Glomerular visceral epithelial cell (primary cell): ENCODE measurements at regions not wholly inside any gene's neighbourhood (a gene's known extent, or its start where the extent isn't known, plus 50 kb on each side); places are given as distances from the start of the nearest gene placed in this dataset.

Experiments
- DNase-seq: peaks from one replicate; pipeline ENCODE4 v3.0.0-alpha.2; 2016; ENCODE audit errors: extremely low spot score

DNA sequence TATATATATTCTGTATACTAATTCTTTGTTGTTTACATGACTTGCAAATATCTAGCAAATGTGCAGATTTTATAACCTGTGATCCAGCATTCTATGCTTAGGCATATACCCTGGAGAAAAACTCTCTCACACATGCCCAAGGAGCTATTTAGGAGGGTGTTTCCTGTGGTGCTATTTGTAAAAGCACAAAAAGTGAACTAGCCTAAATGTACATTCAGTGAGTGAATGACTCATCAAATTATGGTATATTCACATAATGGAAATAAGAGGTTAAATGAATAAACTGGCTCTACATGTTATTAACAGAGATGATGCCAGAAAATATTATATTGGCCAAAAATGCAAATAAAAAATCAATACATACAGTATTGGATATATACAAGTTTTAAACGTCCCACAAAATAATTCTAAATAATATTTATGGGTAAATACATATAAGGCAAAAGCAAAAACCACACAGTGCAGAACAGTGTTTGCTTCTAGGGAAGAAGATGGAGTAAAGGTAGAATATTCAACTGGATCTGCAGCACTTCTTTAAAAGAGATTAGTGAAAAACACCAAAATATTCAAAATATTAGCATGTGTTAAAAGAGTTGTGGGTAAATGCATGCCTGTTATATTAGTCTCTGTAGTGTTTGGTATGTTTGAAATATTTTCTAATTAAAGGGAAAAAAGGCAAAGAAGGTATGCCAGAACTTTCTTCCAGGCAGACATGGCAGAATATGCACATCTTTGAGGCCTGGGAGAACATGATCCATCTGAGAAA, 344.7 kb downstream of the KLF5 start:
- DNase-seq, result no peak

DNA sequence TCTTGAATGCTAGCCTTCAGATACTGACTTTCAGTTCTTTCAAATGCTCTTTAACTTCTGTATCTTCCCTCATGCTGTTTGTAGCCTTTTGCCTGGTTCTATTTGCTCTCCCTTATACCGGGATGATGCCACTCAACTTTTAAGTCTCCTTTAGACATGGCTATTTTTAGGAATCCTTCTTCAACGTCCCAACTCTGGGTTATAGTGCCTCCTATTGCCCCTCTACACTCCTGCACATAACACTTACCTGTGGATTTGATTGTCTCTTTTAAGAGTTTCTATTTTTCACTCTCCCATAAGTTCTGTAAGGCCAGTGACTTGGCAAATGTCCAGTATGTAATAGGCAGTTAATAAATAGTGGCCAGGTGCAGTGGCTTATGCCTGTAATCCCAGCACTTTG, 343.0 kb downstream of the KLF5 start:
- DNase-seq, result no peak

DNA sequence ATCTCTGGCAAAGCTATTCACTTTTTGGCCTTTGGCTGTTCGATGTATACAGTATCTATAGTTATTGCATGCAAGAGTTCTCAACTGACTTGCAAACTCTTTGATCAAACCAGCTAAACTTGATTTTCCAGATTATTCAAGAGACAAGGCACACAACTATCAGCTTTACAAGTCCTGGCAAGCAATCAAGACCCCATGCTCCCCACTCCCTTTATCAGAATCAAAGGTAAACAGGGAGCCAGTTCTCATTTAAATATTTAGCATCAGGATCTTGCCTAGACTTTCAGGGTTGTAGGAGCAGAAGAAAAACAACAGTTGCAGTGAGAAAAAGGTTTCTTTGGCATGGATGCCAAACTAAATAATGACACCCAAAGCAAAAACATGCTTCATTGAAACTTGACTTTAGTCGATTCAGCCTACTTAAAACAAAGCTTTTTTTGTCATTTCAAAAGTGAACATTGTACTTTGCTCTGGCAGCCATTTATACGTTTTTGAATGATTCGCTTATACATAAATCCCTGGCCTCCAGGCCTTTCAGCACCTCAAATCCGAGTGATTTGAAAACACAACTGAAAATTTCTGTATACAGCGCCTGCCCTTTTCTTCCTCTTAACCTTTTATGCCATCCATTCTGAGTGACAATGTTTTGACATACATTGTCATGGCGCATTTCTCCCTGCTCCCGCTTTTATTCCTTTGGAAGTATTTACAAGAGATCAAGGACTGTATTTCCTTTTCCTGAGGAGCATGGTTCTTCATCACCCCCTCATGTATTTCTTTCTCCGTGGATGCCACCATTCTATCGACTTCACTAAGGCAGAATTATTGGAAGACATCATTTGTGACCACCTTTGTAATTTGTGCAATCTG, 340.8 kb downstream of the KLF5 start:
- DNase-seq, result no peak

DNA sequence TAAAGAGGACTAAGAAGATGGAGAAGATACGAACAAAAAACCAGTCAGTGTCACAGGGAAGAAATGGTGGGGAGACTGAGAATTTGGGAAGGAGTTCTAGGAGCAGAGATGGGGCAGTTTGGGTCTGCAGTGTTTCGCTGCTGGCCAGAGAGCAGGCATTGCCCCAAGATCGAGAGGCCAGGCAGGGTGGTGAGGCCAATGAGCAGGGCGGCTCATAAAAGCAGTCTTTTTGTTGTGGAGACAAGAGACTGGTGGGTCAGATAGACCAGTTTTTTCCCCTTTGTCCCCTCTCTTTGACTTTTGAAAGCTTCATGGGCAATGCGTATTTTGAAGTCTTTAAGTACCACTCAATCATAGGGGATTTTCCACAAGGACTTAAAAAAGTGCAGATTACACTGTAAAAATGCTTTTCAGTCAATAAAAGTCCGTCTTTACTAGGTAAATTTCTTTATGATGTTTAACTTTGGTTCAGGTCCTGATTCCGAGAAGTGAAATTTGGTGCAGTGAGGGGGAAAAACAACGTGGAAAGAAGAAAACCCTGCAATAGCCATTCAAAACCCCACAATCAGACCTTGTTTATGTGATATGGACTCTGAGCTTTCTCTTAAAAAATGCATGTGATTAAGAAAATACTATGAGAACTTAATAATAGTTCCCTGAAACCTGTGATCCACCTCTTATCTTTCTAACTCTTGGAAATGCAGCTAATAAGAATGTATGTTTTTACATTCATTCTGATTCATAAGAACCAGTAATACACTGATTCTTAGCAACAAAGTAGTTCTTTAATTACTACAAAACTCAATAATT, 338.9 kb downstream of the KLF5 start:
- no peak for DNase-seq

DNA sequence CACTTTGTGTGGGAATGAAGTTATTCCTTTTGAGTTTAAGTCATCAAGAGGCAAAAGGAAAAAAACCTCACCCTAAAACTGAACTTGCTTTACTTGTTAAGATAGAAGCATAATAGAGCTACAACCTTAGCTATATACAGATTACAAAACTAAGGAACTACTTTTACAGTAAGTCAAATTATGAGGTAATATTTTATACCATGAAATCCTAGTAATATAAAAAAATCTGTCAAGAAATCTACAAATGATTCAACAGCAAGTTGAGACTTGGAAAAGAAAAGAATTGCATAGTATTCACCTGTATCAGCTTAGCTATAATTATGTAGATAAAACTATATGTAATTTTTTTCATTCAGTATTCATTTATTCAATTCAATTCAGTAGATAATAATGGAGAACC, 335.3 kb downstream of the KLF5 start:
- DNase-seq, result no peak

DNA sequence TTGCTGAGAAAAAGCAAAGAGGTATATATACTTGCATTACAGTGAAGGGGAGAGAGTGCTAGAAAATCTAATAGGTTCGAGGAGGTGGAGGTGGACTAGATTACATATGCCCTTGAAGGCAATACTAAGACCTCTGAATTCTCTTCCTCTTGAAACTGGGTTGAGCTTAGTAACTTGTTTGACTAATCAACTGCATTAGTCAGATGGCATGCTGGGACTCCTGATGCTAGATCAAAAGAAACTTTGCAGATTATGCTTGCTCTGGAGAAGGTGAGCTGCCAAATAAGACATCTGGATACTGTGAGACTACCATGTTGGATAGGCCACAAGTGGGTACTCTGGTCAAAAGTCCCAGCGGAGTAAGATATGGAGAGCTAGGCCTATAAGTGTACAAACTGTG, 331.3 kb downstream of the KLF5 start:
- DNase-seq, result no peak

DNA sequence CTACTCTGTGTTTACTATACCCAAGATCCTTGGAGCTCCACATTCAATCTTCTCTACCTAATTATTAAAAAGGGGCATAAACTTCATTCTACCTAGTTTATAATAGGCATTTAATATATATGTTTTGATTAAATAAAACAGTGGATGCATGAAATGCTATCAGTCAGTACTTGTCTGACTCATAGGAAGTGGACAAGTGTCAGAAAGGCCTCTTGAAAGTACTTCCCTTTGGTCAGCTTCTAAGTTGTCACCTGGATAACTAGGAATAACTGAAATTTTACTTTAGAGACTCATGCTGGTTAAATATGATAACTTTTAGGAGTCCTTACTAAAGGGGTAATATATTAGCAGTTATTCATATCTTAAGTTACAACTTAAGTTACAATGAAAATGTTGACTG, 329.8 kb downstream of the KLF5 start:
- DNase-seq, result no peak

DNA sequence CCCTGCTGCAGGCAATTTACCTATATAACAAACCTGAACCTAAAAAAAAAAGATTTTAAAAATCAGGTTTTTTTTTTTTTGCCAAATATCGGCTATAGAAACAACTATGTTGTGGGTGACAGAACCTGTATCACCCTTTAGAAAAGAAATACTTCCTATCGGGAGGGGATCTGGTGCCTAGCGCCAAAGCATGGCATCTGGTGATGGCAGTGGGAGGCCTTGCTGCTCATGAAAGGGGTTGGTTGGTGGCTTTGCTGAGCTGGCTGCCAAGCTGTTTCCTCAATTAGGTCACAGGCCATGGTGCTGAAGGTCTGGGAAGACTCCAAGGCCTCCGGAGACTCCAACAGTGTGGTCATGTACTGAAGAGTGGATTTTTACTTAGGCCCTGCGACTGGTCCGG, 328.5 kb downstream of the KLF5 start:
- DNase-seq, result no peak

DNA sequence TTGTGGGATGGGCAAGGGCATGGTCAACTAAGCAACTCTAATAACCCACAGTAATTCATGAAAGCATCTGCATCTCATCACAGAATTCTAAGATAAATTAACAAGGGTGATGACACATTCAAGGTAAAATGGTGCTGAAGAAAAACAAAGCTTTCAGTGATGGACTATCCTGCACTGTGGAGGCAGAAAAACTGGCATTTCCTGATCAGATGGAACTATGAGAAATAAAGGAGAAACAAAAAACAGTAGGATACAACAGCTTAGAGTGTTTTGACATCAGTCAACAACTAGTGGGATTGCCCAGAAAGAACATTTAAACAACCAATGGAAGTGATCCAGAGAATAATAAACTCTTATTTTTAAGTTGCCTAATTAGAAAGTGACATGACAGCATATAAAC, 327.0 kb downstream of the KLF5 start:
- DNase-seq, result no peak

DNA sequence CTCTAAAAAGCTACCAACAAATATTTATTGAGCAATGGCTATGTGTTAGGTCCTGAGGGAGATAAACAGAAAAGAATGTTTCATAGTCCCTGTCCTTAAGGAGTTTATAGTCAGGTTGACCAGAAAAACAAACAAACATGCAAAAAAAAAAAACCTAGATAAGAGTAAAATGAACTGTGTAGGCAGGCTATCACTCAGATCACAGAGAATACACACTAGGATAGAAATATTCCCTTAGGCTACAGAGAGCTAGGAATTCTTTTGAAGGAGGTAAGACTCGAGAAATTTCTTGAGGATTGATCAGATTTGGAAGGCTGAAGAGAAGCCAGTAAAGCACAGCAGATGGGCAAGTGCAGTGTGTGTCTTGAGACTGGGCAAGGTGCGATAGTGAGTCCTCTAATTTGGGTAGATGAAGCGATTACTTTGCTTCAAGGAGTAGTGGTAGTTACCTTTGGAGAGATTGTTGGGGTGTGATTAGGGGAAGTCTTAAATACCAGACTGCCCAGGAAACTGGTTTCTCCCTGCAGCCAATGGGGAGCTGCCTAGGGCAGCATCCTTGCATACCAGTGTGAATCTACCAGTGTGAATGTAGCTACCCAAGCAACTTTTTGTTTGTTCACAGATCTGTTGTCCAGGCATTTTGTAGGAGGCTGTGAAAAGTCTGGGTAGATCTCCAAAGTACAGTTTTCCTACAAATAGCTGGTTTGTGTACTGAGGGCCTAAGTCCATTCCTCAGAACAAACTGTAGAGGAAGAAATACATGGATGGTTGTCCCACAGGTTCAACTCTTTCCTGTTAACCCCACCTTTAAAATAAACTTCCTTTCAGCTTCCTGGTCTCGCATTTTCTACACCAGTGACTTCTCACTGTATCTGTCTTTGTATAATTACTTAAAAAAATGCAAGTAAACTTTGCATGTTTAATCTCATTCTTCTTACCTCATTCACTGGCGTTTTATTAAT, 314.1 kb downstream of the KLF5 start:
- DNase-seq, result no peak

DNA sequence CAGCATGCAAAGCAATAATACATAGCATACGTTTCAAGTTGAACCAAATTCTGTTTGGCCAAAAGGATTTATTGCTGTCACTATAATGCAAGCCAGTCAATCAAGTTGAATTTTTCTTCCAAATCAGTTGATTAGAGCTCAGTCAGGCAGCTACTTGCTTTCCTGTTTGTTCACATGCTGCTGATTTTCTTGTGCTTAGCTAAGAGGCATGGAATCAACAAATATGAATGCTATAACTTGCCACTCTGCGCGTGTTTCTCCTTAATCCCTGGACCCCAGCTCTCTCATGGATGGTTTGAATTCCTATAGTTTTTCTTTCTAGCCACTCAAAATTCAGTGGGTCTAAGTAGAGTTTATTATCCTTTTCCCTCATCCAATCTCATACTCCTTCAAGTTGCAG, 311.3 kb downstream of the KLF5 start:
- DNase-seq, result no peak

DNA sequence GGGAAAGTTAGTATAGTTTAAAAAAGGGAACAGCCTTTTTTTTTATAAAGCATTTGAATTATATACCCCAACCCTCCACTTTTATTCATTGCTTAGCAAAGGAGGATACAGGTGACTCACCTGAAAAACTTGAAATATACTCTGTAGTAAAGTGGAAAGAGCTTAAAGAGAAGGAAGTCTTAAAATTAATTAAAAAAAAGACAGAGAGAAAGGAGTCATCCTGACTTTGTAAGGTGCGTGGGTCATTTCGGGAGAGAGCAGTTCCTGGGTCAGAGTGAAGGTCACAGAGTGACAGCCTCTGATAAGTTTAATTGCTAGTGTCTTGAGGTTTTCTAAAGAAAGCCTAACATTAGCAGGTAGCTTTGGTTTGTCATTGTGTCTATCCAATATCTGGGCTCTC, 310.3 kb downstream of the KLF5 start:
- DNase-seq, result no peak

DNA sequence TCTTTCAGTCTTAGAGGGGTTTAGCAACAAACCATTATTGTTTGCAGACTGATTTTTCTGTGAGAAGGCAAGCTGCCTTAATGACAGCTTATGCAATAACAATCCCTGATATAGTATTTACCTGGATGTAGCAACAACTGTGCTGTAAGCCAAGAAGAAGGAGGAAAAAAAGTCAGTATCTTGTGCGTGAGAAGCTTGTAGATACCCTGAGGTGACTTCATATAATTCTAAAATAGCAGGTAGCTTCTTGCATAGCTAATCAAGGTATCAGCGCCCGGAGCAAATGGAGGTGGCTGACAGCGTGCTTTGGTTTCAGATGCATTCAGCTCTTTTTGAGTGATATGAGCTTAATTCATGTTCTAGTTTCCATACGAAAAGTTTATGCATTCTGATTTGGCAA, 309.8 kb downstream of the KLF5 start:
- no peak for DNase-seq

DNA sequence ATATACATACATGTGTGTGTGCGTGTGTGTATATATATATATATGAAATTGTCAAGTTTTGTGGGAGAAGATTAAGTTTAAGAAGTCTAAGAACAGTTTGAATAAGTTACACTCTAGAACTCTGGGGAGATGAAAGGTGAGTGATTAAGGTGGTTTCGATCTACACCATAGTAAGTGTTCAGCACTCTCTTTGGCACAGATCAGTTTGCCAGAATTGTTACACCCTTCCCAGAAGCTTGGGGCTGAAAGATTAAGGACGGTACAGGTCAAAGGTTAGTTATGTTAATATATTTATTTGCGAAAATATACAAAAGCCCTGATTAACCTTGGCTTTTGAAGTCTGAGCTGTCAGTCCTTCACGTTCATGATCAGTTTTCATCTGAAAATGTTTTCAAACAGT, 309.1 kb downstream of the KLF5 start:
- DNase-seq, result no peak

DNA sequence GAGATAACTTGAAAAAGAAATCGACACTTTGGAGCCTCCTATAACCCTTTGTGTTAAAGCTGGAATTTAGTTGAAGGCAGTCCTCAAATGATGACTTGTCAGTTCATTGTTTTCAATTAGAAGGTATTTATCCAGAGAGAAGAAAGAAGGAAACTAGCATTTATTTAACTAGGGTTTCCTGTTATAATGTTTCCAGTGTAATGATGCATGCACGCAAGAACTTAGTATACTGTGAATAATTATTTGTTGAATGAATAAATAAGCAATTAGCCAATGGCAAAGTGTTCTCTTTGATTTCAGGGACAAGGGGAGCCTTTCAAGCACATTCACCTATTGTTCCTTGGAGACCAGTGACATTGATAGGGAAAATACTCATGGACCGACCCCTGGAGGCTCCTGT, 307.4 kb downstream of the KLF5 start:
- no peak for DNase-seq

DNA sequence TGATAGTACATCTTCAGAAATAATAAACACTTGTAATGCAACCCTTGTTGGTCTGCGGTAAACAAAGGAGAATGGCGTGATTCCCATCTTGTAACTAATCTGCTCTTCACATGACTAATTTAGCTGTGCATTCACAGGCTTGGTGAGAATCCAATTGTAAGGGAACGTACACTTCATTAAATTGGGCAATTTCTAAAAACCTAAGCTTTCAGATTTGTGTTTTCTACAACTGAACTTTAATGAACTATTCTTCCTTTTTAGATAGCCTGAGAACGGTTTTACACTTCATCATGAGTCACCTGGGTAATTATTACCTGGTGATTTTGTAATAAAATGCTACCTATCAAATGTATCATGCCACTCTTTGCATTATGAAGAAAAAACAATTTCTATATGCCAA, 306.9 kb downstream of the KLF5 start:
- no peak for DNase-seq

DNA sequence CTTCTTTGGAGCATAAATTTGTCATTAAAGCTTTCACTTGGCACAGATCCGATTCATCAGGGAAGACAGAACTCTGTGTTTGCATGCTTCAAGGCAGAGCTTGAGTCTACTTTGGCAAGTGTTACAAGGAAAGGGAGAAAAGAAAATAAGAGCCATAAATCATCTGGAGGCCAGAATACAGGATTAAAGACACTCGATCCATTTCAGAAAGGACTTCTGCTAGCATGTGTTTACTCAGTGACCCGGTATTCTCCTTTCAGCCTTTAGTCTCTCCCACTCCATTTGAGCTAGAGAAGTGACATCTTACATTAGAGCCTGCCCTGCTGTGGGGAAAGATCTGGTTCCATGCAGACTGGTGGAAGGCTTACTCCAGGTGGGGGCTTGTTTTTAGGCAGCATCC, 306.4 kb downstream of the KLF5 start:
- no peak for DNase-seq

DNA sequence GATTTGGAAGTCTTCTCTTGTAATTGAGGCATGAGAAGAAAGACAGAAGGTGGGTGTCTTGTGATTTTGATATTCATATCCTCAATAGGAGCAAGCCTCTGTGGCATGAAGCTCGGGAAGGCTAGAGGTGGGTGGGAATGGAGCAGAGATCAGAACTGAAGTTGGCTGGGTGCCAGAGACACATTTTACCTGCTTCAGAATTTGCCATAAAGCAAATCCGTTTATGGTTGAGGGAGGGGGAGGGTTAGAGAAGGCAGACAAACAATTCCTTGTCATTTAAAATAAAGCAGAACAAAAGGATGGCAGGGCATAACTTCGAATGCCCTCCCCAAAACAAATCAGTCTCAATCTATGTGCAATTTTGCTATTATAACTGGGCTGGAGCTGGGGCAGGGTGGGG, 305.9 kb downstream of the KLF5 start:
- no peak for DNase-seq

DNA sequence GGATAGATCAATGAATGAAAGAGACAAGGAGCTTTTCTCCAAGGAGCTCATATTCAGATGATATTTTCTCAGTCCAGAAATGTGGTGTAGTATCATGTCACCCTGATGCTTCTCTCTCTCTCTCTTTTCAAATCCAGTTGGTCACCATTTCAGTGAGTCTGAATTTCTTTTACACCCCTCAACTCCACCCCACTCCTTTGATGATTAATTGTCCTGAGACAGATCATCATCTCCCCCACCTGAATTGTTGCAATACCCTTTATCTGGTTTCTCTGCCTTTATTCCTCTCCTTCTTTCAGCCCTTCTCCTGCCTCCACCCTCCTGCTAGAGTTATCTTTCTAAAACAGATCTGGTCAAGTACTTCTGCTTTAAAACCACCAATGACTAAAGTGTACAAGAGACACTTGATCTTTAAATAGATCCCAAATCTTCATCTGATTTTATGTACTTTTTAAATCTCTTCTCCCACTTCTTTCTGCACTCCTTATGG, 299.8 kb downstream of the KLF5 start:
- no peak for DNase-seq

DNA sequence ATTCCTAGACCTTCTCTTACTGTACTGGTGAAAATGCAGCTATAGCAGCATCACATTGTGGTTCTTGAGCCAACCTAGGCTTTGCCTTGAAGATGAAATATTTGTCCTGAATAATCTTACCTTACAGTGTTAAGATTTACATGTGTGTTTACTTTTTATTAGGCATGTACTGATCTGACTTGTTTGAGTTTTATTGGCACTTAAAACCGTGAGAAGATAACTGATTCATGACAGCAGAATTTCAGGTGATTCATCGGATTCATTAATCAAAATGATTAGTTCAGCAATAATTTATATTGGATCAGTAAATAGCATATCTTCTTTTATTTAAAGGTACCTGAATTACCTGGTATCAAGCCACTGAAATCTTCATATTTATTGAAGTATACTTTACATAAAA, 296.3 kb downstream of the KLF5 start:
- DNase-seq, result no peak

DNA sequence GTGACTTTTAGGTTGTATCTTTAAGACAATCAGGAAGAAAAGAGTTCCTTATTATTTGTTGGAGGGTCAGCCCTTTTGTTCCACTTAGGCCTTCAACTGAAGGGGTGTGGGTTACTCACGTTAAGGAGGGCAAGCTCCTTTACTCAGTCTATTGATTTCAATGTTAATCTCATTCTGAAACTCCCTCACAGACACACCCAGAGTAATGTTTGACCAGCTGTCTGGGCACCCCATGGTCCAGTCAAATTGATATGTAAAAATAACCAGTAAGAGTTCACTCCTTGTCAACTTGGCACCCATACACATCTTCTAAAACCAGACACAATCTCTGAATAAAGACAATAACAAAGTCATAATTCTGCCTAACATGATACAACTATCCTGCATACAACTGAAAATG, 292.9 kb downstream of the KLF5 start:
- no peak for DNase-seq
